ENCODE measurements at regions not wholly inside any gene's neighbourhood (a gene's known extent, or its start where the extent isn't known, plus 50 kb on each side); places are given as distances from the start of the nearest gene placed in this dataset.
"Not testable (repeated sequence)": the region's sequence is repeated elsewhere in the genome, so short reads cannot be mapped to it uniquely, and the experiment has no call there.

GRCh38 chr14:40682131-40682913 lies 924.4 kb upstream of the LRFN5 start:
- Histone ChIP-seq H4K5ac (ENCODE audit: low read length) (no peak overlapping the region), H3K18ac (ENCODE audit: low read length) (peak overlapping the region; percentile 0), H2BK120ac (ENCODE audit: low read depth, low read length) (no peak overlapping the region), H2AK5ac (ENCODE audit: low read length) (no peak overlapping the region), H2BK15ac (replicated peaks; ENCODE audit: low read depth) (no peak overlapping the region), H3K27me3 (ENCODE audit: insufficient read depth, low read length, poor library complexity) (no peaks in the 10 kb centered on the region), H3K79me1 (ENCODE audit: low read length) (no peaks in the 10 kb centered on the region), H3K4me3 (ENCODE audit: low read length) (no peak overlapping the region), H3K36me3 (ENCODE audit: control insufficient read depth, insufficient read depth, low read length) (no peaks in the 10 kb centered on the region), H3K79me2 (ENCODE audit: control insufficient read depth, insufficient read depth, low read length) (no peaks in the 10 kb centered on the region), H3K4me2 (ENCODE audit: low read length) (no peak overlapping the region), H3K4ac (ENCODE audit: low read depth, low read length) (no peak overlapping the region), H3K56ac (ENCODE audit: low read length) (no peak overlapping the region), H3K23ac (ENCODE audit: low read length) (no peak overlapping the region), H3K27ac (ENCODE audit: low read depth, low read length) (no peak overlapping the region), H3K4me1 (ENCODE audit: control insufficient read depth, low read depth, low read length) (no peaks in the 10 kb centered on the region), H4K8ac (ENCODE audit: low read depth, low read length) (no peak overlapping the region), H3K9ac (ENCODE audit: low read length) (no peak overlapping the region), H2BK5ac (ENCODE audit: low read length) (no peak overlapping the region)
- no CpG with 5 or more reads among the region's 3 CpGs for WGBS (ENCODE audit: extremely low coverage, insufficient coverage, low lambda C conversion rate)
- peak; percentile 60 for DNase-seq

DNA sequence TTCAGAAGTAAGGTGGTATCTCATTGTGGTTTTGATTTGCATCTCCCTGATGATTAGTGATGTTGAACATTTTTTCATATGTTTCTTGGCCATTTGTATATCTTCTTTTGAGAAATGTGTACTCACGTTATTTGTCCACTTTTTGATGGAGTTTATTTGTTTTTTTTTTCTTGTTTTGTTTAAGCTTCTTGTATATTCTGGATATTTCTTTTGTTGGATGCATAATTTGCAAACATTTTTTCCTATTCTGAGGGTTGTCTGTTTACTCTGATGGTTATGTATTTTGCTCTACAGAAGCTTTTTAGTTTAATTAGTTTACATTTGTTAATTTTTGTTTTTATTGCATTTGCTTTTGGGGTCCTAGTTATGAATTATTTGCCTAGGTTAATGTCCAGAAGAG lies 927.4 kb upstream of the LRFN5 start:
- no peak overlapping the region for H3K4me3 ChIP-seq (ENCODE audit: low read length)
- H3K56ac ChIP-seq (ENCODE audit: low read length), result no peak overlapping the region
- no peak overlapping the region for H2BK5ac ChIP-seq (ENCODE audit: low read length)
- no peak overlapping the region for H3K9ac ChIP-seq (ENCODE audit: low read length)
- H3K23ac ChIP-seq (ENCODE audit: low read length), result no peak overlapping the region
- H3K79me1 ChIP-seq (ENCODE audit: low read length), result no peaks in the 10 kb centered on the region
- H3K27me3 ChIP-seq (ENCODE audit: insufficient read depth, low read length, poor library complexity), result no peaks in the 10 kb centered on the region
- DNase-seq, result no peak
- no peak overlapping the region for H3K4ac ChIP-seq (ENCODE audit: low read depth, low read length)
- no peaks in the 10 kb centered on the region for H3K79me2 ChIP-seq (ENCODE audit: control insufficient read depth, insufficient read depth, low read length)
- H4K5ac ChIP-seq (ENCODE audit: low read length), result no peak overlapping the region
- no peaks in the 10 kb centered on the region for H3K36me3 ChIP-seq (ENCODE audit: control insufficient read depth, insufficient read depth, low read length)
- H3K4me1 ChIP-seq (ENCODE audit: control insufficient read depth, low read depth, low read length), result no peaks in the 10 kb centered on the region
- H3K4me2 ChIP-seq (ENCODE audit: low read length), result no peak overlapping the region
- H2BK15ac ChIP-seq (replicated peaks; ENCODE audit: low read depth), result no peak overlapping the region
- no peak overlapping the region for H2AK5ac ChIP-seq (ENCODE audit: low read length)
- no peak overlapping the region for H3K18ac ChIP-seq (ENCODE audit: low read length)
- no peak overlapping the region for H4K8ac ChIP-seq (ENCODE audit: low read depth, low read length)
- H2BK120ac ChIP-seq (ENCODE audit: low read depth, low read length), result no peak overlapping the region
- H3K27ac ChIP-seq (ENCODE audit: low read depth, low read length), result no peak overlapping the region
- WGBS (ENCODE audit: extremely low coverage, insufficient coverage, low lambda C conversion rate), result no CpG with 5 or more reads among the region's 1 CpG

DNA sequence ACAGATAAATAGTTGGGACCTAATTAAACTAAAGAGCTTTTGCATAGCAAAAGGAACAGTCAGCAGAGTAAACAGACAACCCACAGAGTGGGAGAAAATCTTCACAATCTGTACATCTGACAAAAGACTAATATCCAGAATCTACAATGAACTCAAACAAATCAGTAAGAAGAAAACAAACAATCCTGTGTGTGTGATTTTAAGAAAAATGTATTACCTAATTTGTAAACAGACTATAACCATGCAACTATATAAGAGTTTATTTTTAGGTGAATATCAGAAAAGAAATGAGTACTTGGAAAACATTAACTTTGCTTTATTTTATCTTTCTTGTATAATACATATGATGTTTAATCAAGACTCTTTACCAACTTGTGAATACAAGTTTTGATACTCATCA lies 929.5 kb upstream of the LRFN5 start:
- H3K4me2 ChIP-seq (ENCODE audit: low read length); H3K23ac ChIP-seq (ENCODE audit: low read length); H2BK5ac ChIP-seq (ENCODE audit: low read length); DNase-seq; H2AK5ac ChIP-seq (ENCODE audit: low read length); H3K36me3 ChIP-seq (ENCODE audit: control insufficient read depth, insufficient read depth, low read length); H3K4ac ChIP-seq (ENCODE audit: low read depth, low read length); H4K5ac ChIP-seq (ENCODE audit: low read length); H3K9ac ChIP-seq (ENCODE audit: low read length); H4K8ac ChIP-seq (ENCODE audit: low read depth, low read length); H3K4me3 ChIP-seq (ENCODE audit: low read length); H3K79me1 ChIP-seq (ENCODE audit: low read length); H3K79me2 ChIP-seq (ENCODE audit: control insufficient read depth, insufficient read depth, low read length); H3K18ac ChIP-seq (ENCODE audit: low read length); H3K27me3 ChIP-seq (ENCODE audit: insufficient read depth, low read length, poor library complexity); H3K4me1 ChIP-seq (ENCODE audit: control insufficient read depth, low read depth, low read length); H2BK120ac ChIP-seq (ENCODE audit: low read depth, low read length); H3K27ac ChIP-seq (ENCODE audit: low read depth, low read length); H2BK15ac ChIP-seq (replicated peaks; ENCODE audit: low read depth); H3K56ac ChIP-seq (ENCODE audit: low read length): not testable (repeated sequence)

GRCh38 chr14:40674502-40674901 lies 932.2 kb upstream of the LRFN5 start:
- Histone ChIP-seq H3K79me1 (ENCODE audit: low read length) (no peaks in the 10 kb centered on the region), H3K18ac (ENCODE audit: low read length) (no peak overlapping the region), H3K79me2 (ENCODE audit: control insufficient read depth, insufficient read depth, low read length) (no peaks in the 10 kb centered on the region), H3K4me1 (ENCODE audit: control insufficient read depth, low read depth, low read length) (no peaks in the 10 kb centered on the region), H4K8ac (ENCODE audit: low read depth, low read length) (no peak overlapping the region), H3K4me3 (ENCODE audit: low read length) (no peak overlapping the region), H3K56ac (ENCODE audit: low read length) (no peak overlapping the region), H4K5ac (ENCODE audit: low read length) (no peak overlapping the region), H3K36me3 (ENCODE audit: control insufficient read depth, insufficient read depth, low read length) (no peaks in the 10 kb centered on the region), H3K23ac (ENCODE audit: low read length) (no peak overlapping the region), H3K27ac (ENCODE audit: low read depth, low read length) (no peak overlapping the region), H2AK5ac (ENCODE audit: low read length) (no peak overlapping the region), H3K4me2 (ENCODE audit: low read length) (no peak overlapping the region), H2BK120ac (ENCODE audit: low read depth, low read length) (no peak overlapping the region), H3K4ac (ENCODE audit: low read depth, low read length) (no peak overlapping the region), H2BK15ac (replicated peaks; ENCODE audit: low read depth) (no peak overlapping the region), H3K9ac (ENCODE audit: low read length) (no peak overlapping the region), H3K27me3 (ENCODE audit: insufficient read depth, low read length, poor library complexity) (no peaks in the 10 kb centered on the region), H2BK5ac (ENCODE audit: low read length) (no peak overlapping the region)
- WGBS (ENCODE audit: extremely low coverage, insufficient coverage, low lambda C conversion rate), result no CpG with 5 or more reads among the region's 1 CpG
- no peak for DNase-seq

DNA sequence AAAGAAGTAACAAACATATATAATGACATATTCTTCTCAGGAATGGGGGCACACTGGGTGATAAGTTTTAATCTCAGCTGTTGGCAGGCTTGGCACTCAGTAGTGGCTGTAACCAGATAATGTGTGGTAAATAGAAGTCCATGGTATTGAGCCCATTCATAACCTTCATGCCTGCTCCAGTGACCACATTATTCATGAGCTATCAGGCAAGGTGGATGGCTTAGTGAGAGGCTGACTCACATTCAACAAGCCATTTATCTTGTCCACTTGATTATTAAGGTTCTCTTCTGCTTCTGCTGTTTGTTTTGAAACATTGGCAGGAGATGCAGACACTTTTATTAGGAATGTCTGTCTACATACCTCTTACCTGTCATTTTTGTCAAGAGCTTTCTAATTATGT lies 950.4 kb upstream of the LRFN5 start:
- DNase-seq, result no peak
- Histone ChIP-seq H3K4me1 (ENCODE audit: control insufficient read depth, low read depth, low read length) (no peaks in the 10 kb centered on the region), H3K27ac (ENCODE audit: low read depth, low read length) (no peak overlapping the region), H3K9ac (ENCODE audit: low read length) (no peak overlapping the region), H3K4me2 (ENCODE audit: low read length) (no peak overlapping the region), H3K4ac (ENCODE audit: low read depth, low read length) (no peak overlapping the region), H3K4me3 (ENCODE audit: low read length) (no peak overlapping the region), H3K36me3 (ENCODE audit: control insufficient read depth, insufficient read depth, low read length) (no peaks in the 10 kb centered on the region), H2BK120ac (ENCODE audit: low read depth, low read length) (no peak overlapping the region), H3K23ac (ENCODE audit: low read length) (no peak overlapping the region), H3K27me3 (ENCODE audit: insufficient read depth, low read length, poor library complexity) (no peaks in the 10 kb centered on the region), H4K8ac (ENCODE audit: low read depth, low read length) (no peak overlapping the region), H3K18ac (ENCODE audit: low read length) (no peak overlapping the region), H3K79me2 (ENCODE audit: control insufficient read depth, insufficient read depth, low read length) (no peaks in the 10 kb centered on the region), H2BK15ac (replicated peaks; ENCODE audit: low read depth) (no peak overlapping the region), H3K79me1 (ENCODE audit: low read length) (no peaks in the 10 kb centered on the region), H2BK5ac (ENCODE audit: low read length) (no peak overlapping the region), H3K56ac (ENCODE audit: low read length) (no peak overlapping the region), H2AK5ac (ENCODE audit: low read length) (no peak overlapping the region), H4K5ac (ENCODE audit: low read length) (no peak overlapping the region)

DNA sequence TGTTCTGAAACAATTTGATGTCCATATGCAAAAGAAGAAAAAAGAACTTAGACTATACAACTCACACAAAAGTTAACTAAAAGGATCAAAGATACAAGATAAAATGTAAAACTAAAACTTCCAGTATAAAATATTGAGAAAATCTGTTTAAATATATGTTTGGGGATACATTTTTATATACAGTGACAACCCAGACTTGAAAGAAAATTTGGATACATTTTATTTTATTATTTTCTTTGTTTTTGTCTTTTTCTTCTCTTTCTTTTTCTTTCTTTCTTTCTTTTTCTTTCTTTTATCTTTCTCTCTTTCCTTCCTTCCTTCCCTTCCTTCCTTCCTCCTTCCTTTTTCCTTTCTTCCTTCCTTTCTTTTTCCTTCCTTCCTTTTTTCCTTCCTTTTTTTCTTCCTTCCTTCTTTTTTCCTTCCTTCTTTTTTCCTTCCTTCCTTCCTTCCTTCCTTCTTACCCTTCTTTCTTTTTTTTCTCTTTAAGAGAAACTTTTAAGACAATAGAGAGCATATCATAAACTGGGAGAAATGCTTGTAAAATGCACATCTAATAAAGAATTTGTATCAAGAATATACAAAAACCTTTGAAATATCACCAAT lies 954.5 kb upstream of the LRFN5 start:
- no peaks in the 10 kb centered on the region for H3K27me3 ChIP-seq (ENCODE audit: insufficient read depth, low read length, poor library complexity)
- H3K18ac ChIP-seq (ENCODE audit: low read length), result no peak overlapping the region
- no peak overlapping the region for H3K4me2 ChIP-seq (ENCODE audit: low read length)
- no peak overlapping the region for H2AK5ac ChIP-seq (ENCODE audit: low read length)
- DNase-seq, result no peak
- H3K4me3 ChIP-seq (ENCODE audit: low read length), result no peak overlapping the region
- no peaks in the 10 kb centered on the region for H3K4me1 ChIP-seq (ENCODE audit: control insufficient read depth, low read depth, low read length)
- no peak overlapping the region for H3K9ac ChIP-seq (ENCODE audit: low read length)
- H2BK5ac ChIP-seq (ENCODE audit: low read length), result no peak overlapping the region
- H3K36me3 ChIP-seq (ENCODE audit: control insufficient read depth, insufficient read depth, low read length), result no peaks in the 10 kb centered on the region
- H4K8ac ChIP-seq (ENCODE audit: low read depth, low read length), result no peak overlapping the region
- H2BK120ac ChIP-seq (ENCODE audit: low read depth, low read length), result no peak overlapping the region
- H3K79me1 ChIP-seq (ENCODE audit: low read length), result no peaks in the 10 kb centered on the region
- no peak overlapping the region for H3K27ac ChIP-seq (ENCODE audit: low read depth, low read length)
- H3K4ac ChIP-seq (ENCODE audit: low read depth, low read length), result no peak overlapping the region
- no peaks in the 10 kb centered on the region for H3K79me2 ChIP-seq (ENCODE audit: control insufficient read depth, insufficient read depth, low read length)
- H3K56ac ChIP-seq (ENCODE audit: low read length), result no peak overlapping the region
- H2BK15ac ChIP-seq (replicated peaks; ENCODE audit: low read depth), result no peak overlapping the region
- H4K5ac ChIP-seq (ENCODE audit: low read length), result no peak overlapping the region
- H3K23ac ChIP-seq (ENCODE audit: low read length), result no peak overlapping the region

All from mesendoderm (in vitro differentiated cells).